BE2C (cell line): ENCODE measurements at regions not wholly inside any gene's neighbourhood (a gene's known extent, or its start where the extent isn't known, plus 50 kb on each side); places are given as distances from the start of the nearest gene placed in this dataset.
"Not testable (repeated sequence)": the region's sequence is repeated elsewhere in the genome, so short reads cannot be mapped to it uniquely, and the experiment has no call there.

Source experiments
- DNase-seq: peaks from one replicate; pipeline ENCODE4 v3.0.0-alpha.2; 2020
- H3K27me3 ChIP-seq: fragments of 250-450 bp; sonication (Bioruptor Pico); 2 replicates; pipeline ENCODE4 v1.5.1; 2020; ENCODE audit warnings: mild to moderate bottlenecking
- H3K36me3 ChIP-seq: fragments of 250-450 bp; sonication (Bioruptor Pico); 2 replicates; pipeline ENCODE4 v1.5.1; 2020; ENCODE audit warnings: mild to moderate bottlenecking
- H3K4me1 ChIP-seq: fragments of 250-450 bp; sonication (Bioruptor Pico); 2 replicates; pipeline ENCODE4 v1.5.1; 2020
- H3K4me3 ChIP-seq: 2 replicates; pipeline ENCODE4 v1.5.1; 2011; ENCODE audit warnings: low read depth, low read length
- H3K9me3 ChIP-seq: fragments of 250-450 bp; sonication (Bioruptor Pico); 2 replicates; pipeline ENCODE4 v1.5.1; 2020
- CTCF ChIP-seq: IDR thresholded peaks from 2 replicates; pipeline ENCODE4 v1.5.1; 2012; ENCODE audit warnings: mild to moderate bottlenecking, low read depth, low read length

- Histone ChIP-seq H3K27me3 (no peaks in the 10 kb centered on the region), H3K36me3 (no peaks in the 10 kb centered on the region), H3K9me3 (no peaks in the 10 kb centered on the region), H3K4me1 (peaks cover 28% of the 10 kb centered on the region), H3K4me3 (peak overlapping the region; percentile 33)
- TF ChIP-seq CTCF: peak; percentile 80
- DNase-seq: peak; percentile 70
These were observed 457.1 kb downstream of the SQOR start for GRCh38 chr15:46091860-46092450.

DNA sequence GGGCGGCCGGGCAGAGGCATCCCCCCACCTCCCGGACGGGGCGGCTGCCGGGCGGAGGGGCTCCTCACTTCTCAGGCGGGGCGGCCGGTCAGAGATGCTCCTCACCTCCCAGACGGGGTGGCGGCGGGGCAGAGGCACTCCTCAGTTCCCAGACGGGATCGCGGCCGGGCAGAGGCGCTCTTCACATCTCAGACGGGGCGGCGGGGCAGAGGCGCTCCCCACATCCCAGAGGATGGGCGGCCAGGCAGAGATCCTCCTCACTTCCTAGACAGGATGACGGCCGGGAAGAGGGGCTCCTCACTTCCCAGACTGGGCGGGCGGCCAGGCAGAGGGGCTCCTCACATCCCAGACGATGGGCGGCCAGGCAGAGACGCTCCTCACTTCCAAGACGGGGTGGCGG lies 463.2 kb downstream of the SQOR start:
- not testable (repeated sequence) for DNase-seq

GRCh38 chr15:46110755-46111154 lies 475.9 kb downstream of the SQOR start:
- H3K4me1 ChIP-seq: no peaks in the 10 kb centered on the region
- no peak for DNase-seq
- no peak overlapping the region for H3K4me3 ChIP-seq
- H3K36me3 ChIP-seq: no peaks in the 10 kb centered on the region
- H3K9me3 ChIP-seq: no peaks in the 10 kb centered on the region
- no peak for TF ChIP-seq CTCF
- no peaks in the 10 kb centered on the region for H3K27me3 ChIP-seq

More for the DNA sequence above, 463.2 kb downstream of the SQOR start:
- not testable (repeated sequence) for H3K36me3 ChIP-seq, H3K4me1 ChIP-seq, H3K9me3 ChIP-seq, H3K27me3 ChIP-seq, H3K4me3 ChIP-seq

GRCh38 chr15:46111730-46112129 lies 476.9 kb downstream of the SQOR start:
- TF ChIP-seq CTCF: no peak
- H3K4me3 ChIP-seq: no peak overlapping the region
- no peaks in the 10 kb centered on the region for H3K9me3 ChIP-seq
- DNase-seq: no peak
- no peaks in the 10 kb centered on the region for H3K4me1 ChIP-seq
- H3K27me3 ChIP-seq: no peaks in the 10 kb centered on the region
- no peaks in the 10 kb centered on the region for H3K36me3 ChIP-seq

DNA sequence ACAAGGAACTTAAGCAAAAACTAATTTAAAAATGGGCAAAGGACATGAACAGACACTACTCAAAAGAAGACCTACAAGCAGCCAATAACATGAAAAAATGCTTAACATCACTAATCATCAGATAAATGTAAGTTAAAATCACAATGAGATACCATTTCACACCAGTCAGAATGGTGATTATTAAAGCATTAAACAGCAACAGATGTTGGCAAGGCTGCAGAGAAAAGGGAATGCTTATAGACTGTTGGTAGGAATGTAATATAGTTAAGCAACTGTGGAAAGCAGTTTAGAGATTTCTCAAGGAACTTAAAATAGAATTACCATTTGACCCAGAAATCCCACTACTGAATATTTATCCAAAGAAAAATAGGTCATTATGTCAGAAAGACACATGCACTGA lies 482.2 kb downstream of the SQOR start:
- TF ChIP-seq CTCF: no peak
- H3K4me3 ChIP-seq: no peak overlapping the region
- no peaks in the 10 kb centered on the region for H3K9me3 ChIP-seq
- H3K4me1 ChIP-seq: no peaks in the 10 kb centered on the region; the same call in 1 of the 2 replicates
- H3K27me3 ChIP-seq: no peaks in the 10 kb centered on the region
- DNase-seq: no peak
- no peaks in the 10 kb centered on the region for H3K36me3 ChIP-seq

GRCh38 chr15:46120713-46121112 lies 485.9 kb downstream of the SQOR start:
- no peaks in the 10 kb centered on the region for H3K9me3 ChIP-seq
- no peak for TF ChIP-seq CTCF
- no peaks in the 10 kb centered on the region; the same call in 1 of the 2 replicates for H3K4me1 ChIP-seq
- H3K36me3 ChIP-seq: no peaks in the 10 kb centered on the region
- no peaks in the 10 kb centered on the region for H3K27me3 ChIP-seq
- H3K4me3 ChIP-seq: no peak overlapping the region
- no peak for DNase-seq

- no peaks in the 10 kb centered on the region; the same call in 1 of the 2 replicates for H3K4me1 ChIP-seq
- H3K36me3 ChIP-seq: no peaks in the 10 kb centered on the region
- H3K4me3 ChIP-seq: no peak overlapping the region
- DNase-seq: no peak
- H3K27me3 ChIP-seq: no peaks in the 10 kb centered on the region
- TF ChIP-seq CTCF: no peak
- no peaks in the 10 kb centered on the region for H3K9me3 ChIP-seq
These were observed 486.6 kb downstream of the SQOR start for GRCh38 chr15:46121441-46121840.
